WERI-Rb-1 (cell line): ENCODE measurements at regions not wholly inside any gene's neighbourhood (a gene's known extent, or its start where the extent isn't known, plus 50 kb on each side); places are given as distances from the start of the nearest gene placed in this dataset.

ENCODE experiments used
- DNase-seq: peaks from one replicate; pipeline ENCODE4 v3.0.0-alpha.2; 2020
- H3K27ac ChIP-seq: fragments of 250-450 bp; sonication (Bioruptor Pico); 2 replicates; pipeline ENCODE4 v1.5.1; 2020; ENCODE audit warnings: mild to moderate bottlenecking, moderate library complexity
- H3K27me3 ChIP-seq: fragments of 250-450 bp; sonication (Bioruptor Pico); 2 replicates; pipeline ENCODE4 v1.5.1; 2021; ENCODE audit warnings: mild to moderate bottlenecking, low read depth, moderate library complexity; ENCODE audit not compliant: insufficient read depth, severe bottlenecking
- H3K36me3 ChIP-seq: fragments of 250-450 bp; sonication (Bioruptor Pico); 2 replicates; pipeline ENCODE4 v1.5.1; 2020; ENCODE audit warnings: mild to moderate bottlenecking, moderate library complexity
- H3K4me3 ChIP-seq: 2 replicates; pipeline ENCODE4 v1.5.1; 2011; ENCODE audit warnings: low read depth, mild to moderate bottlenecking, control low read depth, low read length
- H3K9me3 ChIP-seq: fragments of 250-450 bp; sonication (Bioruptor Pico); 2 replicates; pipeline ENCODE4 v1.5.1; 2021; ENCODE audit warnings: mild to moderate bottlenecking, moderate library complexity; ENCODE audit not compliant: severe bottlenecking
- CTCF ChIP-seq: IDR thresholded peaks from 2 replicates; pipeline ENCODE4 v1.5.1; 2011; ENCODE audit warnings: low read depth, mild to moderate bottlenecking, control low read depth, inconsistent platforms, low read length

GRCh38 chrX:127243654-127244053 lies 424.1 kb downstream of the PRR32 start:
- DNase-seq, result no peak
- Histone ChIP-seq H3K27ac (no peak overlapping the region), H3K9me3 (no peaks in the 10 kb centered on the region), H3K27me3 (no peaks in the 10 kb centered on the region), H3K4me3 (no peak overlapping the region), H3K36me3 (no peaks in the 10 kb centered on the region)
- TF ChIP-seq CTCF, result no peak

- TF ChIP-seq CTCF, result no peak
- H3K36me3 ChIP-seq, result no peaks in the 10 kb centered on the region
- DNase-seq, result no peak
- no peak overlapping the region for H3K4me3 ChIP-seq
- H3K9me3 ChIP-seq, result peaks cover 2% of the 10 kb centered on the region
- H3K27me3 ChIP-seq, result no peaks in the 10 kb centered on the region
- H3K27ac ChIP-seq, result no peak overlapping the region
Measured at GRCh38 chrX:127259742-127260141, 440.2 kb downstream of the PRR32 start.

GRCh38 chrX:127276326-127276725 lies 456.8 kb downstream of the PRR32 start:
- Histone ChIP-seq H3K27ac (no peak overlapping the region), H3K4me3 (no peak overlapping the region), H3K36me3 (no peaks in the 10 kb centered on the region), H3K27me3 (peaks cover 6% of the 10 kb centered on the region), H3K9me3 (no peaks in the 10 kb centered on the region)
- no peak for DNase-seq
- no peak for TF ChIP-seq CTCF

GRCh38 chrX:127300511-127300910 lies 481.0 kb downstream of the PRR32 start:
- no peak for DNase-seq
- Histone ChIP-seq H3K36me3 (no peaks in the 10 kb centered on the region), H3K4me3 (no peak overlapping the region), H3K9me3 (no peaks in the 10 kb centered on the region), H3K27me3 (peaks cover 36% of the 10 kb centered on the region), H3K27ac (no peak overlapping the region)
- TF ChIP-seq CTCF, result no peak

GRCh38 chrX:127302841-127303240 lies 483.3 kb downstream of the PRR32 start:
- no peaks in the 10 kb centered on the region for H3K9me3 ChIP-seq
- H3K4me3 ChIP-seq, result no peak overlapping the region
- DNase-seq, result no peak
- peaks cover 45% of the 10 kb centered on the region for H3K27me3 ChIP-seq
- H3K27ac ChIP-seq, result no peak overlapping the region
- TF ChIP-seq CTCF, result no peak
- no peaks in the 10 kb centered on the region for H3K36me3 ChIP-seq

GRCh38 chrX:127305013-127305412 lies 485.5 kb downstream of the PRR32 start:
- Histone ChIP-seq H3K27me3 (peaks cover 42% of the 10 kb centered on the region), H3K9me3 (no peaks in the 10 kb centered on the region), H3K27ac (no peak overlapping the region), H3K36me3 (no peaks in the 10 kb centered on the region), H3K4me3 (no peak overlapping the region)
- TF ChIP-seq CTCF, result no peak
- no peak for DNase-seq
